Muscle layer of colon (tissue), 2 donors: ENCODE measurements at regions not wholly inside any gene's neighbourhood (a gene's known extent, or its start where the extent isn't known, plus 50 kb on each side); places are given as distances from the start of the nearest gene placed in this dataset.
"Not testable (repeated sequence)": the region's sequence is repeated elsewhere in the genome, so short reads cannot be mapped to it uniquely, and the experiment has no call there.

ENCODE experiments used
- H3K27ac ChIP-seq: one replicate; pipeline ENCODE4 v1.7.0; 2013; ENCODE audit warnings: low read depth, mild to moderate bottlenecking, low read length, moderate library complexity
- H3K27me3 ChIP-seq, 2 donors: one replicate each; pipeline ENCODE4 v1.7.0; 2013; ENCODE audit warnings: low read length in 2 of 2, mild to moderate bottlenecking in 2 of 2; ENCODE audit not compliant: insufficient read depth in 2 of 2, control insufficient read depth in 1 of 2
- H3K36me3 ChIP-seq: one replicate; pipeline ENCODE4 v1.7.0; 2013; ENCODE audit warnings: mild to moderate bottlenecking, low read length; ENCODE audit not compliant: insufficient read depth
- H3K4me1 ChIP-seq: one replicate; pipeline ENCODE4 v1.7.0; 2013; ENCODE audit warnings: mild to moderate bottlenecking, low read length; ENCODE audit not compliant: insufficient read depth
- H3K4me3 ChIP-seq, 2 donors: one replicate each; pipeline ENCODE4 v1.7.0; 2013; ENCODE audit warnings: low read length in 2 of 2, low read depth in 1 of 2, mild to moderate bottlenecking in 1 of 2, moderate library complexity in 1 of 2
- H3K9ac ChIP-seq: one replicate; pipeline ENCODE4 v1.7.0; 2013; ENCODE audit warnings: low read length
- H3K9me3 ChIP-seq: one replicate; pipeline ENCODE4 v1.7.0; 2013; ENCODE audit warnings: mild to moderate bottlenecking, low read length
- donor health status: abdominal sarcoma.
- donor health status: Adenocarcinoma of cecum.

DNA sequence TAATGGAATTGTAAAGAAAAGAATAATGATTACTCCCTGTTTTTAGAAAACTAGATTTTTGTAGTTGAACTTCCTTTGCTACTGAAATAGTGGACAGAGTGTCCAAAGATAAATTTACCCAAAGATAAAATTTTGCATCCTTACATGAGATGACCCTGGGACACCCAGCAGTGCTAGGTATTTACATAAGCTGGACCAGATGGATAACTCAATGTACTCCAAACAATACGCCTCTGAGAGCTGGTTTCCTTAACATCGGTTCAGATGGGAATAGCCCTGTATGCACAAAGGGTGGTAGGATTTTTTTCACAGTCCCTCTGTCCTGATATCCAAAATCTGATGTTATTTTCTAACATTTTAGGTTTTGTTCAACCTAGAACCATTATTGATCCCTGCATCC lies 432.1 kb upstream of the ID2 start:
- H3K4me3 ChIP-seq = no peak overlapping the region
- no peak overlapping the region for H3K27ac ChIP-seq
- H3K4me1 ChIP-seq = no peaks in the 10 kb centered on the region
- no peak overlapping the region for H3K9ac ChIP-seq
- H3K27me3 ChIP-seq = no peaks in the 10 kb centered on the region
- no peaks in the 10 kb centered on the region for H3K36me3 ChIP-seq
- H3K9me3 ChIP-seq = no peaks in the 10 kb centered on the region

DNA sequence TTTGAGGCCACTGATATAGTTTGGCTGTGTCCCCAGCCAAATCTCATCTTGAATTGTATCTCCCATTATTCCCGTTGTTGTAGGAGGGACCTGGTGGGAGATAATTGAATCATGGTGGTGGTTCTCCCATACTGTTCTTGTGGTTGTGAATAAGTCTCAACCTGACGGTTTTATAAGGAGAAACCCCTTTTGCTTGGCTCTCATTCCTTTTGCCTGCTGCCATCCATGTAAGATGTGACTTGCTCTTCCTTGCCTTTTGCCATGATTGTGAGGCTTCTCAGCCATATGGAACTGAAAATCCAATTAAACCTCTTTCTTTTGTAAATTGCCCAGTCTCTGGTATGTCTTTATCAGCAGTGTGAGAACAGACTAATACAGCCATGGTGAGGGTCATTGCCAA lies 431.6 kb upstream of the ID2 start:
- H3K36me3 ChIP-seq, H3K27ac ChIP-seq, H3K4me1 ChIP-seq, H3K9ac ChIP-seq, H3K27me3 ChIP-seq, H3K9me3 ChIP-seq, H3K4me3 ChIP-seq: not testable (repeated sequence)

DNA sequence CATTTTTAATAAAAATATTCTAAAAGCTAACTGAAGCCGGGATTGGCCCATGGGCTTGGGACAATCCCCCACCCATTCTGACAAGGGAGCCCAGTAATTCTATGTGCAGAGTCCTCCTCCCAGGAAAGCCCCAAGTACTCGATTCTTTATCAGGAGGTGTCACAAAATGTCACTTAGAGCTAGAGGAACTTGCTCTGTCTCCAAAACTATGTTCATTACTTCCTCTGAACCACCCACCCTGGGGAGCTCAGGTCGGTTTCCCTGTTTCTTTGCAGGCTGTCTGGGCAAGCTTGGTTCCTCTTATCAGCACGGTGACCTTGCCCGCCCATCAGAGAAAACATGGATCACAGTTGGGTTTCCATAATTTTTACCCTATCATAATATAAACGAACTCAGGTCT lies 430.6 kb upstream of the ID2 start:
- Histone ChIP-seq H3K27ac (no peak overlapping the region), H3K4me1 (no peaks in the 10 kb centered on the region), H3K27me3 (no peaks in the 10 kb centered on the region), H3K9ac (no peak overlapping the region), H3K36me3 (no peaks in the 10 kb centered on the region), H3K9me3 (no peaks in the 10 kb centered on the region), H3K4me3 (no peak overlapping the region)

DNA sequence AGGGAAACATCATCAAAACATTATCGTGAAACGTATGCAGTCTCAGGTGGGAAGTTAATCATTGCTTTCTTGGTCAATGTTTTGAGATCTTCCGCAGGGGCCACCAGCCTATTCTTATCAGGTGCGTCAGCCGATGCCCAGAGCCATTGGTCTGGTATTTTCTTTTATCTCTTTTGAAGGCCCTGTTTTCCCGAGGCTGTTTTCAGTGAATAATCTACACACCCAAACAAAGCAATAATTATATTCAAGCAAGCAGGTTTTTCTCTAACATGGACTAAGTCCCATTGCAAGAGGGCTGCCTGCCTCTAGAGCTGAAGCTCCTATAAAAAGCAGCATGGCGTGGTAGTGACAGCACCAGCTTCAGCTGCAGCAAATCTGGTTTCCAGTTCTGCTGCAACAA lies 430.0 kb upstream of the ID2 start:
- no peaks in the 10 kb centered on the region for H3K4me1 ChIP-seq
- H3K9me3 ChIP-seq = no peaks in the 10 kb centered on the region
- H3K4me3 ChIP-seq = no peak overlapping the region
- no peak overlapping the region for H3K9ac ChIP-seq
- no peaks in the 10 kb centered on the region for H3K36me3 ChIP-seq
- H3K27ac ChIP-seq = no peak overlapping the region
- no peaks in the 10 kb centered on the region for H3K27me3 ChIP-seq

DNA sequence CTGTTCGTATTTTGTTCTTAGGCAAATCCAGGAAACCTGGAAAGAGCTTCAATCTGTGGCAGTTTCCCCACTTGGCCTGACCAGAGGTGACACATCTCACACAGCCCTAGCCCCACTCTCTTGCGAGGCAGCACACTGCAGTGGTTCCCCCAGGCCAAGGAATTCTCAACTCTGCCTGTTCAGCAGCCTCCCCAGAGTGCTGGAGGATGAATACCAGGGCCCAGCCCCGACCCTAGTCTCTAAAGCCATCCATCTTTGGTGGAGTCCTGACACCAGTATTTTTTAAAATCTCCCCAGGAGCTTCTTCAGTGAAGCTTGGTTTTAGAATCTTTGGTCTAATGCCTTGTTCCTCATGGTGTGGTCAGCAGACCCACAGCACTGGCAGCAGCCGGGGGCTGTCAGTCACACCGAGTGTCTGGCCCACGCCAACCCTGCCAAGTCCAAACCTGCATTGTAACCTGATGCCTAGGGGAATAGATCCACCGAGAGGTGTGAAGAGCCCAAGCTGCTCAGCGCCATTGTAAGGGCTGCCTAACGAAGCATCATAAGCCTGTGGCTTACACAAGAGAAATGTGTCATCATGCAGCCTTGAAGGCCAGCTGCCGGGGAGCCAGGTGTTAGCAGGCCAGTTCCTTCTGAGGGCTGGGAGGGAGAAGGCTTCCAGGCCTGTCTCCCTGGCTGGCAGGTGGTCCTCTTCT lies 428.7 kb upstream of the ID2 start:
- Histone ChIP-seq H3K36me3 (no peaks in the 10 kb centered on the region), H3K9me3 (no peaks in the 10 kb centered on the region), H3K9ac (no peak overlapping the region), H3K4me1 (no peaks in the 10 kb centered on the region), H3K27ac (no peak overlapping the region), H3K27me3 (no peaks in the 10 kb centered on the region), H3K4me3 (no peak overlapping the region)

DNA sequence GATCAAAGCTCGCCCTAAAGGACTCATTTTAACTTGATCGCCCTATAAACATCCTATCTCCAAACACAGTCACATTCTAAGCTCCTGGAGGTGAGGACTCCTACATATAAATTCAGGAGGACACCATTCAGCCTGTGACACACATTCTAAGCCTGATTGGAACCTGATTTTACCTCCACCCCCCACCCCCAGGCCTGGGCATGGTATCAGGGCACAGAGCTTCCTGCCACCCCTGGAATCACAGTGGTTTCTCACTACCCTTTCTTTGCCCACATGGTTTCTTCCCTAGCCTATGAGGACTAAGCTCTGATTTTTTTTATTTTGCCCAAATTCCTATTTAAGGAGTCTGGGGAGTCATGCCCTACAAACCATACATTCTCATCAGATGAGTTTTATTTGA lies 428.1 kb upstream of the ID2 start:
- H3K27me3 ChIP-seq = no peaks in the 10 kb centered on the region
- H3K4me1 ChIP-seq = no peaks in the 10 kb centered on the region

DNA sequence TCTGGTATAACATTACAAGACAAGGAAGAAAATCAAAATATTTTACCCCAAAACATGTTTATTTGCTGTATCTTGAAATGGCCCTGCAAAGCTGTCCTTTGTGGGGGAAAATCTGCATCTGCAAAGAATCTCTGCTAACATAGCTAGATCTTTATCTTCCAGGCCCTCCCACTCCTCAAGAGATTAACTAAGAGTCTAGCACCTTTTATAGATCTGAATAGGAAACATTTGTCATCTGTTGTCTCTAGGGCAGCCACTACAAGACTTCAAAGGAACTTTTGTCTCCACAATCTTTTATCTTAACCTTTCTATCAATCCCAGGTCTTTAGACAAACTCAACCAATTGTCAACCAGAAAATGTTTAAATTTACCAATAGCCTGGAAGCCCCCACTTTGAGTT lies 427.6 kb upstream of the ID2 start:
- not testable (repeated sequence) for H3K36me3 ChIP-seq, H3K9me3 ChIP-seq, H3K9ac ChIP-seq, H3K27me3 ChIP-seq, H3K4me1 ChIP-seq, H3K27ac ChIP-seq, H3K4me3 ChIP-seq

More for the DNA sequence above, 428.1 kb upstream of the ID2 start:
- no peaks in the 10 kb centered on the region for H3K9me3 ChIP-seq
- H3K27ac ChIP-seq = no peak overlapping the region
- no peak overlapping the region for H3K4me3 ChIP-seq
- no peaks in the 10 kb centered on the region for H3K36me3 ChIP-seq
- H3K9ac ChIP-seq = no peak overlapping the region

DNA sequence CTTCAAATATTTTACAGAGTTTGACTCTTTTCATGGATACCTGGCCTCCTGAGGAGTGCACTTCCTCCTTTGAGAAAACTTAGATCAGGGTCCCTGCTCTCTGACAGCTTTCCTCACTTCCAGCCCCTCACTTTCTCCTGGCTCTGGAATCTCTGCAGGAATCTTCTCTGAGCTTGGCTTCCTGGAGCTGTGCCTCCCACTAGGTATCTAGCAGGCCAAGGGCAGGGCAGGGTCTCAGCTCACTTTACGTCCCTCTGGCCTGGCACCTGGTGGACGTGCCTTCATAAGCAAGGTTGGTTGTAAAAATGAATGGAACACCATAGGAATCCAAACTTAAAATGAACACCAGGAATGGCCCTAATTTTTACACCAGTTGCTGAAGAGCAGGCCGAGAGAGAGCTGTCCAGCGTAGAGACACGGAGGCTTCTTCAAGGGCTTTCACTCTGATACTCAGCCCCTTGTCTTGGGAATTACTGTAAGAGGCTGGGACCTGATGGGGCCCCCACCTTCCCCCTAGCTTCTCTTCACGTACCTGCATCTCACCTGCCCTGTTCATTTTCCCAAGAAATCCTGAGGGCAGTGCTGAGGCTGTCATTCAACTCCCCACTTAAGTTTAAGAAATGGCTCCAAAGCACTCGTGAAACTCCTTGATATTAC lies 426.9 kb upstream of the ID2 start:
- Histone ChIP-seq H3K27me3 (no peaks in the 10 kb centered on the region), H3K9me3 (no peaks in the 10 kb centered on the region), H3K9ac (no peak overlapping the region), H3K36me3 (no peaks in the 10 kb centered on the region), H3K4me3 (no peak overlapping the region), H3K27ac (no peak overlapping the region), H3K4me1 (no peaks in the 10 kb centered on the region)

DNA sequence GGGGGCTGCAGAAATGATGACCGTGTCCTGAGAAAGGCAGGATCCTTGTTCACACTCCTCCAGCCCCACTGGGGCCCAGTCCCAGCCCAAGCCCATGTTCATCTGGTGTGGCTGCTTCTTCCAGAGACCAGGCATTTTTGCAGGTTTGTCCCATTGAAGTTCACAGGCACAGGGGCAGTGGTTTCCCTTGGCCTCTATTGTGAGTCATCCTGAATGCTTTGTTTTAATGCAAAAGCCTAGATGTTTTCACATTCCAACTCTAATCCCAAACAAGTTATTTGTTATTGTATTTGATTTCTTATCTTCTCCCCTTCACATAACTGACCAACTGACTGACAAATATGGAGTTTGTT lies 426.4 kb upstream of the ID2 start:
- Histone ChIP-seq H3K9me3 (no peaks in the 10 kb centered on the region), H3K27me3 (no peaks in the 10 kb centered on the region), H3K27ac (no peak overlapping the region), H3K36me3 (no peaks in the 10 kb centered on the region), H3K4me1 (no peaks in the 10 kb centered on the region), H3K4me3 (no peak overlapping the region), H3K9ac (no peak overlapping the region)

DNA sequence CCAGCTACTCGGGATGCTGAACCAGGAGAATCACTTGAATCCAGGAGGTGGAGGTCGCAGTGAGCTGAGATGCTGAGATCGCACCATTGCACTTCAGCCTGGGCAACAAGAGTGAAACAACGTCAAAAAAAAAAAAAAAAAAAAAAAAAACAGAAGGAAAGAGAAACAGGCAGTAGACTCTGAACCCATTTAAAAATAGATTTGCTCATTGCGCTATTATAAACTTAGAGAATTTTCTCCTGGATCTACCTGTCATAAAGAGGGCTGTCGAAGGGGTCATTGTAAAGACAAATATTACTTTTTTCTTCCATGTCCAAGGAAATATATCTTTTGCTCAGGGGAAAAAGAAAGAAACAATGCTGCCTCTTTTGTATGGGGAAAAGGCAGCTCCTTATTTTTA lies 425.0 kb upstream of the ID2 start:
- Histone ChIP-seq H3K27ac (no peak overlapping the region), H3K4me1 (no peaks in the 10 kb centered on the region), H3K27me3 (no peaks in the 10 kb centered on the region), H3K9ac (no peak overlapping the region), H3K9me3 (no peaks in the 10 kb centered on the region), H3K36me3 (no peaks in the 10 kb centered on the region), H3K4me3 (no peak overlapping the region)

DNA sequence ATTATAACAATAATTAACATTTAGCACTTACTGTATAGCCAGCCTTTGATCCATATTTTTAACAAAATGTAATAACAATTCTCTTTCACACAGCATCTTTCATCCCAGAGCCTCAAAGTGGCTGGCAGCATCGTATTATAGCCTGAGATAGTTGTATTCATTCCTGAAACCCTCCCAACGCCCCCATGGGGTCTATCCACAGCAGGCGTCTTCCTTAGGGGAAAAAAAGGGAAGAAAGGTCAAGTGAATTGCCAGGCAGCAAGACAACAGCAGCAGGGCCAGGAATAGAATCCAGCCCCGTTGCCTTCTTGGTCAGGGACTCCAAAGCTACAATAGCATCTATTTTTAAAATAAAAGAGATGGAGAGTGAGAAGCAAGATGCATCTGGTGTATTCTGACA lies 424.4 kb upstream of the ID2 start:
- no peaks in the 10 kb centered on the region for H3K27me3 ChIP-seq

DNA sequence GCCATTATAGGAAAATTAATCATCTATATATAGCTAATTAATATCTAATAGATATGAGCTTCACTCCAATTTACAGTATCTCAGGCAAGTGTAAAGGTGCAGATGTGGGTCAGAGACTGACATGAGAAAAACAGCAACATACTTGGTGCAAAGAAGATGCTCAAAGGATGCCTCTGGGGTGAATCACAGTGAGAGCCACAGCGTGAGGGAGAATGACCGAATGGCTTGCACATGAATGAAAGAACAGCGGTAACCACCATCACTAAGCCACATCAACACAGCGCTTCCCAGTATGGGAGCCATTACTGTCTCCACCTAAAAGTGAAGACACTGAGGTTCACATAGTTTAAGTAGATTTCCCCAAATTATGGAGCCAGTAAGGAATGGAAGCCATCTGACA lies 423.4 kb upstream of the ID2 start:
- Histone ChIP-seq H3K9me3 (no peaks in the 10 kb centered on the region), H3K27me3 (no peaks in the 10 kb centered on the region), H3K4me1 (no peaks in the 10 kb centered on the region), H3K27ac (no peak overlapping the region), H3K4me3 (no peak overlapping the region), H3K9ac (no peak overlapping the region), H3K36me3 (no peaks in the 10 kb centered on the region)

More for the DNA sequence above, 424.4 kb upstream of the ID2 start:
- Histone ChIP-seq H3K36me3 (no peaks in the 10 kb centered on the region), H3K4me3 (no peak overlapping the region), H3K27ac (no peak overlapping the region), H3K9ac (no peak overlapping the region), H3K9me3 (no peaks in the 10 kb centered on the region), H3K4me1 (no peaks in the 10 kb centered on the region)
